HepG2 (cell line): ENCODE measurements at regions not wholly inside any gene's neighbourhood (a gene's known extent, or its start where the extent isn't known, plus 50 kb on each side); places are given as distances from the start of the nearest gene placed in this dataset.

Experiments
- DR1 ChIP-seq: sonication (generic); formaldehyde crosslinking; IDR thresholded peaks from 2 replicates; pipeline ENCODE4 v1.8.0; 2021; ENCODE audit warnings: mild to moderate bottlenecking, missing genetic modification reagents, inconsistent platforms
- GABPA ChIP-seq, 2 experiments: IDR thresholded peaks; 2 replicates each; pipeline ENCODE4 v1.6.1; 2011 to 2016; ENCODE audit warnings: low read depth in 2 of 2, low read length in 1 of 2, missing biosample characterization in 1 of 2, missing genetic modification characterization in 1 of 2
- GTF3A ChIP-seq: sonication (generic); formaldehyde crosslinking; conservative IDR thresholded peaks from 2 replicates; pipeline ENCODE4 v1.4.0; 2020; ENCODE audit warnings: mild to moderate bottlenecking, missing genetic modification reagents
- HCFC1 ChIP-seq: fragments of 150-350 bp; IDR thresholded peaks from 2 replicates; pipeline ENCODE4 v1.6.1; 2014; ENCODE audit warnings: low read depth, low read length
- HOXA7 ChIP-seq: sonication (generic); formaldehyde crosslinking; IDR thresholded peaks from 2 replicates; pipeline ENCODE4 v1.8.1; 2022; ENCODE audit warnings: mild to moderate bottlenecking, missing genetic modification reagents, moderate library complexity
- KDM2A ChIP-seq: sonication (generic); formaldehyde crosslinking; IDR thresholded peaks from 2 replicates; pipeline ENCODE4 v1.4.0; 2020; ENCODE audit warnings: low read depth, missing genetic modification reagents, borderline replicate concordance
- NR2C2 ChIP-seq: sonication (generic); formaldehyde crosslinking; IDR thresholded peaks from 2 replicates; pipeline ENCODE4 v1.4.0; 2020; ENCODE audit warnings: missing genetic modification reagents, mild to moderate bottlenecking, moderate library complexity, borderline replicate concordance
- SRSF4 ChIP-seq: fragments of 200-400 bp; formaldehyde crosslinking; IDR thresholded peaks from one replicate; pipeline ENCODE4 v1.6.1; 2018; ENCODE audit warnings: mild to moderate bottlenecking, low read depth, low read length, moderate library complexity; ENCODE audit not compliant: poor library complexity, severe bottlenecking
- THAP11 ChIP-seq: IDR thresholded peaks from 2 replicates; pipeline ENCODE4 v1.6.1; 2016; ENCODE audit warnings: missing biosample characterization, missing genetic modification reagents
- ZBTB7B ChIP-seq: sonication (generic); formaldehyde crosslinking; IDR thresholded peaks from 2 replicates; pipeline ENCODE4 v1.4.0; 2020; ENCODE audit warnings: missing genetic modification reagents
- ZNF121 ChIP-seq: sonication (generic); formaldehyde crosslinking; IDR thresholded peaks from 2 replicates; pipeline ENCODE4 v1.5.0; 2020; ENCODE audit warnings: mild to moderate bottlenecking, missing genetic modification reagents
- ZNF792 ChIP-seq: IDR thresholded peaks from 2 replicates; pipeline ENCODE4 v1.6.1; 2016
- ZNF891 ChIP-seq: sonication (generic); formaldehyde crosslinking; IDR thresholded peaks from 2 replicates; pipeline ENCODE4 v1.5.0; 2020; ENCODE audit warnings: mild to moderate bottlenecking, missing genetic modification reagents
- TF ChIP-seq, protein P1 (sequence below): fragments of 450-650 bp; IDR thresholded peaks from 2 replicates; pipeline ENCODE4 v1.6.1; 2017
- TF ChIP-seq, protein P2 (sequence below): sonication (generic); formaldehyde crosslinking; IDR thresholded peaks from 2 replicates; pipeline ENCODE4 v1.5.1; 2020; ENCODE audit warnings: missing genetic modification reagents, mild to moderate bottlenecking, borderline replicate concordance
- TF ChIP-seq, protein P3 (sequence below): sonication (generic); formaldehyde crosslinking; IDR thresholded peaks from 2 replicates; pipeline ENCODE4 v1.4.0; 2020; ENCODE audit warnings: missing genetic modification reagents
- TF ChIP-seq, protein P4 (sequence below): sonication (generic); formaldehyde crosslinking; conservative IDR thresholded peaks from 2 replicates; pipeline ENCODE4 v1.8.0; 2022; ENCODE audit warnings: low read depth, missing genetic modification reagents

DNA sequence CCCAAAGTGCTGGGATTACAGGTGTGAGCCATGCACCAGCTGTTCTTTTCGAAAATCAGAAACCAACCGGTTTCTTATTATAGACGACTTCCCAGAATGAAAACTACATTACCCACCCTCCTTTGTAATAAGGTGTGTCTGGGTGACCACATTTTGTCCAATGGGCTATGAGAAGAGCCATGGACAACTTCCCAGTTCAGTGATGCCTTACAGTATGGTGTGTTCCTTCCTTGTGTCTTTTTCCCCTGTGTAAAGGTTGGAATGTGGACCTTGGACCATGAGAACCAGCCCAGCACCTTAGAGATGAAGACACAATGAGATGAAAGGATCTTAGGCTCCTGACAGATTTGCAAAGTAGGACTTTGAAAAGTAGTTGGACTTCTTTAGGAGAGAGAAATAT is 85.0 kb upstream of the ATF7IP2 start (continued):
- TF ChIP-seq ZBTB7B (CRISPR knock-in tag) (no peak), HCFC1 (0 out of 2 replicates have a peak, but pooled peaks have one; percentile 14), NR2C2 (CRISPR knock-in tag) (0 out of 2 replicates have a peak, but pooled peaks have one; percentile 21), DR1 (no peak), HOXA7 (CRISPR knock-in tag) (0 out of 2 replicates have a peak, but pooled peaks have one; percentile 23), GTF3A (CRISPR knock-in tag) (no peak), SRSF4 (no peak), ZNF891 (CRISPR knock-in tag) (no peak), THAP11 (CRISPR knock-in tag) (peak; percentile 93), KDM2A (CRISPR knock-in tag) (no peak), ZNF121 (no peak), ZNF792 (CRISPR knock-in tag) (no peak), GABPA (IDR thresholded peaks at IDR 0.05; ENCODE audit: low read depth, low read length) (no peak), GABPA (CRISPR knock-in tag; IDR thresholded peaks at IDR 0.05; ENCODE audit: low read depth) (peak; percentile 61; the same call in 1 of the 2 replicates)
- TF ChIP-seq, protein P1, sequence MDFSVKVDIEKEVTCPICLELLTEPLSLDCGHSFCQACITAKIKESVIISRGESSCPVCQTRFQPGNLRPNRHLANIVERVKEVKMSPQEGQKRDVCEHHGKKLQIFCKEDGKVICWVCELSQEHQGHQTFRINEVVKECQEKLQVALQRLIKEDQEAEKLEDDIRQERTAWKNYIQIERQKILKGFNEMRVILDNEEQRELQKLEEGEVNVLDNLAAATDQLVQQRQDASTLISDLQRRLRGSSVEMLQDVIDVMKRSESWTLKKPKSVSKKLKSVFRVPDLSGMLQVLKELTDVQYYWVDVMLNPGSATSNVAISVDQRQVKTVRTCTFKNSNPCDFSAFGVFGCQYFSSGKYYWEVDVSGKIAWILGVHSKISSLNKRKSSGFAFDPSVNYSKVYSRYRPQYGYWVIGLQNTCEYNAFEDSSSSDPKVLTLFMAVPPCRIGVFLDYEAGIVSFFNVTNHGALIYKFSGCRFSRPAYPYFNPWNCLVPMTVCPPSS: no peak
- TF ChIP-seq, protein P2, sequence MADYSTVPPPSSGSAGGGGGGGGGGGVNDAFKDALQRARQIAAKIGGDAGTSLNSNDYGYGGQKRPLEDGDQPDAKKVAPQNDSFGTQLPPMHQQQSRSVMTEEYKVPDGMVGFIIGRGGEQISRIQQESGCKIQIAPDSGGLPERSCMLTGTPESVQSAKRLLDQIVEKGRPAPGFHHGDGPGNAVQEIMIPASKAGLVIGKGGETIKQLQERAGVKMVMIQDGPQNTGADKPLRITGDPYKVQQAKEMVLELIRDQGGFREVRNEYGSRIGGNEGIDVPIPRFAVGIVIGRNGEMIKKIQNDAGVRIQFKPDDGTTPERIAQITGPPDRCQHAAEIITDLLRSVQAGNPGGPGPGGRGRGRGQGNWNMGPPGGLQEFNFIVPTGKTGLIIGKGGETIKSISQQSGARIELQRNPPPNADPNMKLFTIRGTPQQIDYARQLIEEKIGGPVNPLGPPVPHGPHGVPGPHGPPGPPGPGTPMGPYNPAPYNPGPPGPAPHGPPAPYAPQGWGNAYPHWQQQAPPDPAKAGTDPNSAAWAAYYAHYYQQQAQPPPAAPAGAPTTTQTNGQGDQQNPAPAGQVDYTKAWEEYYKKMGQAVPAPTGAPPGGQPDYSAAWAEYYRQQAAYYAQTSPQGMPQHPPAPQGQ (CRISPR knock-in tag): no peak
- TF ChIP-seq, protein P3, sequence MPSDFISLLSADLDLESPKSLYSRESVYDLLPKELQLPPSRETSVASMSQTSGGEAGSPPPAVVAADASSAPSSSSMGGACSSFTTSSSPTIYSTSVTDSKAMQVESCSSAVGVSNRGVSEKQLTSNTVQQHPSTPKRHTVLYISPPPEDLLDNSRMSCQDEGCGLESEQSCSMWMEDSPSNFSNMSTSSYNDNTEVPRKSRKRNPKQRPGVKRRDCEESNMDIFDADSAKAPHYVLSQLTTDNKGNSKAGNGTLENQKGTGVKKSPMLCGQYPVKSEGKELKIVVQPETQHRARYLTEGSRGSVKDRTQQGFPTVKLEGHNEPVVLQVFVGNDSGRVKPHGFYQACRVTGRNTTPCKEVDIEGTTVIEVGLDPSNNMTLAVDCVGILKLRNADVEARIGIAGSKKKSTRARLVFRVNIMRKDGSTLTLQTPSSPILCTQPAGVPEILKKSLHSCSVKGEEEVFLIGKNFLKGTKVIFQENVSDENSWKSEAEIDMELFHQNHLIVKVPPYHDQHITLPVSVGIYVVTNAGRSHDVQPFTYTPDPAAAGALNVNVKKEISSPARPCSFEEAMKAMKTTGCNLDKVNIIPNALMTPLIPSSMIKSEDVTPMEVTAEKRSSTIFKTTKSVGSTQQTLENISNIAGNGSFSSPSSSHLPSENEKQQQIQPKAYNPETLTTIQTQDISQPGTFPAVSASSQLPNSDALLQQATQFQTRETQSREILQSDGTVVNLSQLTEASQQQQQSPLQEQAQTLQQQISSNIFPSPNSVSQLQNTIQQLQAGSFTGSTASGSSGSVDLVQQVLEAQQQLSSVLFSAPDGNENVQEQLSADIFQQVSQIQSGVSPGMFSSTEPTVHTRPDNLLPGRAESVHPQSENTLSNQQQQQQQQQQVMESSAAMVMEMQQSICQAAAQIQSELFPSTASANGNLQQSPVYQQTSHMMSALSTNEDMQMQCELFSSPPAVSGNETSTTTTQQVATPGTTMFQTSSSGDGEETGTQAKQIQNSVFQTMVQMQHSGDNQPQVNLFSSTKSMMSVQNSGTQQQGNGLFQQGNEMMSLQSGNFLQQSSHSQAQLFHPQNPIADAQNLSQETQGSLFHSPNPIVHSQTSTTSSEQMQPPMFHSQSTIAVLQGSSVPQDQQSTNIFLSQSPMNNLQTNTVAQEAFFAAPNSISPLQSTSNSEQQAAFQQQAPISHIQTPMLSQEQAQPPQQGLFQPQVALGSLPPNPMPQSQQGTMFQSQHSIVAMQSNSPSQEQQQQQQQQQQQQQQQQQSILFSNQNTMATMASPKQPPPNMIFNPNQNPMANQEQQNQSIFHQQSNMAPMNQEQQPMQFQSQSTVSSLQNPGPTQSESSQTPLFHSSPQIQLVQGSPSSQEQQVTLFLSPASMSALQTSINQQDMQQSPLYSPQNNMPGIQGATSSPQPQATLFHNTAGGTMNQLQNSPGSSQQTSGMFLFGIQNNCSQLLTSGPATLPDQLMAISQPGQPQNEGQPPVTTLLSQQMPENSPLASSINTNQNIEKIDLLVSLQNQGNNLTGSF (CRISPR knock-in tag): no peak
- TF ChIP-seq, protein P4, sequence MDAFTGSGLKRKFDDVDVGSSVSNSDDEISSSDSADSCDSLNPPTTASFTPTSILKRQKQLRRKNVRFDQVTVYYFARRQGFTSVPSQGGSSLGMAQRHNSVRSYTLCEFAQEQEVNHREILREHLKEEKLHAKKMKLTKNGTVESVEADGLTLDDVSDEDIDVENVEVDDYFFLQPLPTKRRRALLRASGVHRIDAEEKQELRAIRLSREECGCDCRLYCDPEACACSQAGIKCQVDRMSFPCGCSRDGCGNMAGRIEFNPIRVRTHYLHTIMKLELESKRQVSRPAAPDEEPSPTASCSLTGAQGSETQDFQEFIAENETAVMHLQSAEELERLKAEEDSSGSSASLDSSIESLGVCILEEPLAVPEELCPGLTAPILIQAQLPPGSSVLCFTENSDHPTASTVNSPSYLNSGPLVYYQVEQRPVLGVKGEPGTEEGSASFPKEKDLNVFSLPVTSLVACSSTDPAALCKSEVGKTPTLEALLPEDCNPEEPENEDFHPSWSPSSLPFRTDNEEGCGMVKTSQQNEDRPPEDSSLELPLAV (CRISPR knock-in tag): no peak
- TF ChIP-seq, all 625 proteins: peak for 10
